ENCODE measurements at regions not wholly inside any gene's neighbourhood (a gene's known extent, or its start where the extent isn't known, plus 50 kb on each side); places are given as distances from the start of the nearest gene placed in this dataset.

GRCh38 chr14:104350463-104351185 is 212.2 kb downstream of the KIF26A start:
- Histone ChIP-seq H3K4me3 (ENCODE audit: low read length in 2 of 2) (no peak overlapping the region), H3K4me1 (ENCODE audit: control insufficient read depth, insufficient read depth, low read length) (peaks cover 2% of the 10 kb centered on the region), H3K36me3 (ENCODE audit: control insufficient read depth in 2 of 2, insufficient read depth in 2 of 2, low read length in 2 of 2) (no peaks in the 10 kb centered on the region), H3K9me3 (ENCODE audit: control insufficient read depth in 2 of 2, low read length in 2 of 2) (peaks cover 12 to 16% of the 10 kb centered on the region in 2 donors), H3K9ac (ENCODE audit: low read length in 2 of 2) (no peak overlapping the region), H3K27me3 (ENCODE audit: control insufficient read depth in 1 of 2, insufficient read depth in 2 of 2, low read length in 2 of 2) (peaks cover 4 to 10% of the 10 kb centered on the region in 2 donors), H3K27ac (ENCODE audit: low read length) (no peak overlapping the region)

- peaks cover 4 to 6% of the 10 kb centered on the region in 2 donors for H3K27me3 ChIP-seq (ENCODE audit: control insufficient read depth in 1 of 2, insufficient read depth in 2 of 2, low read length in 2 of 2)
Observed at GRCh38 chr14:104351849-104352492, 213.6 kb downstream of the KIF26A start.

GRCh38 chr14:104352493-104353220 is 214.3 kb downstream of the KIF26A start:
- H3K27me3 ChIP-seq (ENCODE audit: control insufficient read depth in 1 of 2, insufficient read depth in 2 of 2, low read length in 2 of 2), result peaks cover 4 to 6% of the 10 kb centered on the region in 2 donors
- H3K4me1 ChIP-seq (ENCODE audit: control insufficient read depth, insufficient read depth, low read length), result peaks cover 2% of the 10 kb centered on the region
- H3K36me3 ChIP-seq (ENCODE audit: control insufficient read depth in 2 of 2, insufficient read depth in 2 of 2, low read length in 2 of 2), result no peaks in the 10 kb centered on the region
- H3K9ac ChIP-seq (ENCODE audit: low read length in 2 of 2), result no peak overlapping the region
- no peak overlapping the region for H3K4me3 ChIP-seq (ENCODE audit: low read length in 2 of 2)
- no peak overlapping the region for H3K27ac ChIP-seq (ENCODE audit: low read length)
- peaks cover 12 to 14% of the 10 kb centered on the region in 2 donors for H3K9me3 ChIP-seq (ENCODE audit: control insufficient read depth in 2 of 2, low read length in 2 of 2)

More at GRCh38 chr14:104351849-104352492, 213.6 kb downstream of the KIF26A start:
- Histone ChIP-seq H3K4me3 (ENCODE audit: low read length in 2 of 2) (no peak overlapping the region), H3K27ac (ENCODE audit: low read length) (no peak overlapping the region), H3K9me3 (ENCODE audit: control insufficient read depth in 2 of 2, low read length in 2 of 2) (peaks cover 12 to 16% of the 10 kb centered on the region in 2 donors), H3K9ac (ENCODE audit: low read length in 2 of 2) (no peak overlapping the region), H3K36me3 (ENCODE audit: control insufficient read depth in 2 of 2, insufficient read depth in 2 of 2, low read length in 2 of 2) (no peaks in the 10 kb centered on the region), H3K4me1 (ENCODE audit: control insufficient read depth, insufficient read depth, low read length) (peaks cover 2% of the 10 kb centered on the region)

DNA sequence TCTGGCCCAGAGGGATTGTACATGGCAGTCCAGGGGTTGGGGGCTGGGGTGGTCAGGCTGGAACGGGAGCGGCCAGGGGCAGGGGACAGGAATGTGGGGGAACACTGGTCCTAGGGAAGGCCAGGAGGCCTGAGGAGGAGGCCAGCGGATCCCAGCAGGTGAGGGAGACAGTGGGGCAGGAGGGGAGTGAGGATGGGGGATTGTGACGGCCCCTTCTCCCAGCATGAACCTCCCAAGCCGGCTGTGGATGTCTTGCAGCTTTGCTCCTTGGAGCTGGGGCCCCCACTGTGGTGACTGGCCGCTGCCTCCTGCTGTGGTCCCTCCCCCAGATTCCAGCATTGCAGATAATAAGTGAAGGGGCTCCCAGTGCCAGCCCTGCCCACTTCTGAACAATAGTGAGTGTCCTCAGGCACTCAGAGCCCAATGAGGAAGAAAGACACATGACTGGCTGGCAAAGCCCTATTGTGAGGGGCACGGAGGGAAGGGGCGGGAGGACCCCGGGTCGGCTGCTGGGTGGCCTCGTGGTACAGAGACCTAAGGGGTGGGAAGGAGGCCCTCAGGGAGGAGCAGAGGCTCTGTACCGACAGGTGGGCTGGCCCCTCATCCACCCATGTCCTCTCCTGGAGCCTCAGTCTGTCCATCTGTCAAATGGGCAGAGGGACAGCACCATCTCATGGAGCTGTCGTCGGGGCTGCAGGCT is 215.0 kb downstream of the KIF26A start:
- peaks cover 2% of the 10 kb centered on the region for H3K4me1 ChIP-seq (ENCODE audit: control insufficient read depth, insufficient read depth, low read length)
- H3K9me3 ChIP-seq (ENCODE audit: control insufficient read depth in 2 of 2, low read length in 2 of 2), result peaks cover 11 to 12% of the 10 kb centered on the region in 2 donors
- H3K9ac ChIP-seq (ENCODE audit: low read length in 2 of 2), result no peak overlapping the region
- H3K27me3 ChIP-seq (ENCODE audit: control insufficient read depth in 1 of 2, insufficient read depth in 2 of 2, low read length in 2 of 2), result peaks cover 4 to 6% of the 10 kb centered on the region in 2 donors
- no peak overlapping the region for H3K4me3 ChIP-seq (ENCODE audit: low read length in 2 of 2)
- no peaks in the 10 kb centered on the region for H3K36me3 ChIP-seq (ENCODE audit: control insufficient read depth in 2 of 2, insufficient read depth in 2 of 2, low read length in 2 of 2)
- H3K27ac ChIP-seq (ENCODE audit: low read length), result no peak overlapping the region

DNA sequence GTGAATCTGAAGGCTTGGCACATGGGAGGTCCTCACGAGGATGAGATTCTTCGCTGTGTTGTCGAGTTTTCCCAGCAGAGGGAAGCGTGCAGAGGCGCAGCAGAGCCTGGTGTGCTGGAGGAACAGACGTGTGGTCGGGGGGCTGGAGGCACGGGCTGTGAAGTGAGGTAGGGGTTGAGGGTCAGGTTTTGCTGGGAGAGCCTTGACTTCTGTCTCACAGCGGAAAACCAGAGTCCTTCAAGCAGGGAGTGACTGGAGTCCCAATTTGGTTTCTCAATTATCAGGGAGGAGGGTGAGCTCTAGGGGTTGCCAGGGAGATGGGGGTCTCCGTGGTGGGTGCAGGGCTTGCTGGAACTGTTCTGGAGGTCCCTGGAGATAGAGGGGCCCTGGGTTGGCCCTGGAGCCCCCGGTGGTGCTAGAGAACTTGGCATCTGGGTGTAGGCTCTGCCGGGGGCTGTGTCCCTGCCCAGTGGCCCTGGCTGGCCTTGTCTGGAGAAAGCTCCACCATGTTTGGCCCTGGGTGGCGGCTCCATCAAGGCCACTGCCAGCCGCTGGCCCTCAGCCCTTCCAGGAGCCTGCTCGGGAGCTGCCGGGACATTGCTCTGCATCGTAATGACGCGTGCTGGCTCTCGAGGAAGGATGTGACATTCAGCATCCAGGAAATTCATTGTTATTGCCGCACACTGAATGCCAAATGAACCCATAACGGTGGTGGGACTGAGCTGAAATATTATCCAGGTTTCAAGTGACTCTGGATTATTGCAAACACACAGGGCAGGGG is 215.7 kb downstream of the KIF26A start:
- Histone ChIP-seq H3K9ac (ENCODE audit: low read length in 2 of 2) (no peak overlapping the region), H3K9me3 (ENCODE audit: control insufficient read depth in 2 of 2, low read length in 2 of 2) (peaks cover 9 to 10% of the 10 kb centered on the region in 2 donors), H3K4me3 (ENCODE audit: low read length in 2 of 2) (no peak overlapping the region), H3K27ac (ENCODE audit: low read length) (no peak overlapping the region), H3K4me1 (ENCODE audit: control insufficient read depth, insufficient read depth, low read length) (peaks cover 2% of the 10 kb centered on the region), H3K36me3 (ENCODE audit: control insufficient read depth in 2 of 2, insufficient read depth in 2 of 2, low read length in 2 of 2) (no peaks in the 10 kb centered on the region), H3K27me3 (ENCODE audit: control insufficient read depth in 1 of 2, insufficient read depth in 2 of 2, low read length in 2 of 2) (peaks cover 4 to 6% of the 10 kb centered on the region in 2 donors)

DNA sequence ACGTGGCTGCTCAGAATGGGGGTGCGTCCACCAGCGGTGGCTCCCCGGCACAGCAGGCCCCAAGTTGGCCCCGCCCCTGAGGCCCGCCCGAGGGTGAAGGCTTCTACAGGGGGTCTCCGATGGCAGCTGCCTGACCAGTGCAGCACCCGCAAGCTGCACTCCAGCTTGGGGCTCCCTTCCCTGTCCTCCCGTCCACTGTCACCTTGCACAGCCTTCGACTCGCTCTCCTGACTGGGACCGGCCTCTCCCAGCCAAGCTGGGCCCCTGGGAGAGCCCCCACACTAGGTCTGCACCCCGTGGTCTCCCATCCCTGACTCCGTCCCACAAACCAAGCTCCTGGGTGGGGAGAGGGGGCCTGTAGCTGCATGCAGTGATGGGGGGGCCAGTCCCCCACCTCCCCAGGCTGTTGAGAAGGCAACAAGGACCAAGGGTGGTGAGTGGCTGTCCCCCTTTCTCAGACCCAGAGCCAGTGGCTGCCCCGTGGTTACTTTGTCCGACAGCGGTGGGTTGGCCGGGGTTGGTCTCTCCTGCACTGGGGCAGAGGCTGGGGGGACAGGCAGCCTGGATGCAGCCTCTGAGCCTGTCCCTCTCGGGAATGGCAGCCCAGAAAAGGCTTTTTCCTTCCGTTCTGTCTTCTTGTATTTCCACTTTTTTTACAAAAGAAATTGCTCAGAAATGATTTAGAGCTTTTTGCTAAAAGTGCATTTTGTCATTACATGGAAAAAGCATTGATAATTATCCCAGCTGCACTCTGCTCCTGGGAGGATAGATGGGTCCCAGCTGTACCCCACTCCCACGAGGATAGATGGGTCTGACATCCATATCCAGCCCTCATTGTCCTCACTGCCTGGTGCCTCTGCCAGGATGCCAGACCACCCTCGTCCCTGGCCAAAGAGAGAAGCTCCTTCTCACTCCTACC is 217.0 kb downstream of the KIF26A start:
- no peak overlapping the region for H3K27ac ChIP-seq (ENCODE audit: low read length)
- H3K36me3 ChIP-seq (ENCODE audit: control insufficient read depth in 2 of 2, insufficient read depth in 2 of 2, low read length in 2 of 2), result no peaks in the 10 kb centered on the region
- peaks cover 9 to 10% of the 10 kb centered on the region in 2 donors for H3K9me3 ChIP-seq (ENCODE audit: control insufficient read depth in 2 of 2, low read length in 2 of 2)
- no peak overlapping the region for H3K9ac ChIP-seq (ENCODE audit: low read length in 2 of 2)
- no peak overlapping the region for H3K4me3 ChIP-seq (ENCODE audit: low read length in 2 of 2)
- peaks cover 4 to 6% of the 10 kb centered on the region in 2 donors for H3K27me3 ChIP-seq (ENCODE audit: control insufficient read depth in 1 of 2, insufficient read depth in 2 of 2, low read length in 2 of 2)
- H3K4me1 ChIP-seq (ENCODE audit: control insufficient read depth, insufficient read depth, low read length), result peaks cover 2% of the 10 kb centered on the region

GRCh38 chr14:104356020-104356737 is 217.8 kb downstream of the KIF26A start:
- Histone ChIP-seq H3K27me3 (ENCODE audit: control insufficient read depth in 1 of 2, insufficient read depth in 2 of 2, low read length in 2 of 2) (peaks cover 4 to 6% of the 10 kb centered on the region in 2 donors), H3K4me1 (ENCODE audit: control insufficient read depth, insufficient read depth, low read length) (no peaks in the 10 kb centered on the region), H3K36me3 (ENCODE audit: control insufficient read depth in 2 of 2, insufficient read depth in 2 of 2, low read length in 2 of 2) (no peaks in the 10 kb centered on the region)

GRCh38 chr14:104356738-104357688 is 218.6 kb downstream of the KIF26A start:
- peaks cover 4 to 6% of the 10 kb centered on the region in 2 donors for H3K27me3 ChIP-seq (ENCODE audit: control insufficient read depth in 1 of 2, insufficient read depth in 2 of 2, low read length in 2 of 2)
- H3K4me3 ChIP-seq (ENCODE audit: low read length in 2 of 2), result no peak overlapping the region
- H3K27ac ChIP-seq (ENCODE audit: low read length), result no peak overlapping the region
- H3K9ac ChIP-seq (ENCODE audit: low read length in 2 of 2), result no peak overlapping the region
- no peaks in the 10 kb centered on the region for H3K36me3 ChIP-seq (ENCODE audit: control insufficient read depth in 2 of 2, insufficient read depth in 2 of 2, low read length in 2 of 2)
- H3K9me3 ChIP-seq (ENCODE audit: control insufficient read depth in 2 of 2, low read length in 2 of 2), result peaks cover 4 to 9% of the 10 kb centered on the region in 2 donors
- H3K4me1 ChIP-seq (ENCODE audit: control insufficient read depth, insufficient read depth, low read length), result no peaks in the 10 kb centered on the region

More at GRCh38 chr14:104356020-104356737, 217.8 kb downstream of the KIF26A start:
- Histone ChIP-seq H3K4me3 (ENCODE audit: low read length in 2 of 2) (no peak overlapping the region), H3K9ac (ENCODE audit: low read length in 2 of 2) (no peak overlapping the region), H3K9me3 (ENCODE audit: control insufficient read depth in 2 of 2, low read length in 2 of 2) (peaks cover 9 to 10% of the 10 kb centered on the region in 2 donors), H3K27ac (ENCODE audit: low read length) (no peak overlapping the region)

All from stomach smooth muscle (tissue), 2 donors.